Lung (tissue), 11 donors: ENCODE measurements at regions not wholly inside any gene's neighbourhood (a gene's known extent, or its start where the extent isn't known, plus 50 kb on each side); places are given as distances from the start of the nearest gene placed in this dataset.
"Not testable (repeated sequence)": the region's sequence is repeated elsewhere in the genome, so short reads cannot be mapped to it uniquely, and the experiment has no call there.

Experiments used
- ATAC-seq: fragments of 200-7000 bp; cut with Tn5 transposase; one replicate; pipeline ENCODE4 v1.9.1; 2020; ENCODE audit warnings: moderate number of reproducible peaks; ENCODE audit not compliant: insufficient read depth, low FRiP score
- DNase-seq, 3 donors: peaks; one replicate each; pipeline ENCODE4 v3.0.0-alpha.2; 2013 to 2017
- H3K27ac ChIP-seq, 2 donors: one replicate each; pipeline ENCODE4 v1.5.1; 2013; ENCODE audit warnings: mild to moderate bottlenecking in 2 of 2, moderate library complexity in 2 of 2, control low read depth in 1 of 2, inconsistent platforms in 1 of 2, low read depth in 1 of 2, low read length in 1 of 2
- H3K27me3 ChIP-seq, 3 donors: one replicate each; pipeline ENCODE4 v1.5.1; 2013; ENCODE audit warnings: low read length in 2 of 3; ENCODE audit not compliant: control insufficient read depth in 3 of 3, insufficient read depth in 3 of 3
- H3K36me3 ChIP-seq, 4 donors: one replicate each; pipeline ENCODE4 v1.5.1; 2013; ENCODE audit warnings: low read length in 4 of 4, mild to moderate bottlenecking in 1 of 4, moderate library complexity in 1 of 4; ENCODE audit not compliant: control insufficient read depth in 4 of 4, insufficient read depth in 4 of 4
- H3K4me1 ChIP-seq, 5 donors: one replicate each; pipeline ENCODE4 v1.5.1; 2013; ENCODE audit warnings: low read length in 5 of 5, mild to moderate bottlenecking in 2 of 5, moderate library complexity in 1 of 5; ENCODE audit not compliant: control insufficient read depth in 5 of 5, insufficient read depth in 5 of 5
- H3K4me3 ChIP-seq: one replicate; pipeline ENCODE4 v1.5.1; 2013; ENCODE audit warnings: mild to moderate bottlenecking, control low read depth, moderate library complexity
- H3K9ac ChIP-seq, 2 donors: one replicate each; pipeline ENCODE4 v1.5.1; 2013; ENCODE audit warnings: low read length in 2 of 2, control low read depth in 1 of 2; ENCODE audit not compliant: insufficient read depth in 1 of 2
- H3K9me3 ChIP-seq, 4 donors: one replicate each; pipeline ENCODE4 v1.5.1; 2013; ENCODE audit warnings: low read length in 3 of 4, mild to moderate bottlenecking in 1 of 4, moderate library complexity in 1 of 4; ENCODE audit not compliant: control insufficient read depth in 4 of 4, insufficient read depth in 3 of 4
- CTCF ChIP-seq: IDR thresholded peaks from 2 replicates; pipeline ENCODE4 v1.5.1; 2012; ENCODE audit warnings: mild to moderate bottlenecking; ENCODE audit errors: control extremely low read depth, extremely low read depth
- WGBS, 2 donors: extraction: QIAGEN DNeasy Blood & Tissue Kit; methylation state at CpG; one replicate each; pipeline ENCODE4 v1.1.7; 2013; 5-methylcytosine and 5-hydroxymethylcytosine counted together
- donor health status: control.
- donor health status: control.
- donor health status: Bipolar disorder and iron deficiency.
- donor health status: healthy.
- donor health status: DM: yes; HTN: yes; CAD: no.

DNA sequence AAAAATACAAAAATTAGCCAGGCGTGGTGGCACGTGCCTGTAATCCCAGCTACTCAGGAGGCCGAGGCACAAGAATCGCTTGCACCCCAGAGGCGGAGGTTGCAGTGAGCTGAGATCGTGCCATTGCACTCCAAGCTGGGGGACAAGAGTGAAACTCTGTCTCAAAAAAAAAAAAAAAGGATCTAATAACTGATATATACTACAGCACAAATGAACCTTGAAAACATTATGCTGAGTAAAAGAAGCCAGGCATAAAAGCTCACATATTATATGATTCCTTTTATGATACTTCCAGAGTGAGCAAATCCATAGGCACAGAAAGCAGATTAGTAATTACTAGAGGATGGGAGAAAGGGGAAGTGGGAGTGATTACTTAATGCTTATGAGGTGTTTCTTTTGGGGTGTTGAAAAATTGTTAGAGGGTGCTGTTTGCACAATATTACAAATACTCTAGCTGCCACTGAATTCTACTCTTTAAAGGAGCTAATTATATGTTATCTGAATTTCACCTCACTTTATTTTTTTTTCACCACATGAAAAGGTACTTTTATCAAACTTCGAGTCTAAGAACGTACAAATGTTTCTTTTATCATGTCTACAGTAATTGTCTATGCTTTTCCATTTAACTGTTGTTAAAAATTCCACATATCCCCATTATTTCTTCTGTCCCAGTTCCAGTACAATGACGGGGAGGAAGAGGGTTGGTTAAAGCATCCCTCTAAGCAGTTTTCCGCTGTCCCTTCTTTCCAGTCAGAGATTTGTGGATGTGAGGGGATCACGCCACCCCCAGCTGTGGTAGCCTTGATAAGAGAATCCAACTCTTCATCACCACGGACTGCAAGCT lies 77.7 kb upstream of the FAM174B start:
- Histone ChIP-seq H3K4me1 (peaks cover 0 to 8% (median 0%) of the 10 kb centered on the region in 5 donors), H3K27me3 (no peaks in the 10 kb centered on the region), H3K4me3 (no peak overlapping the region), H3K9me3 (no peaks in the 10 kb centered on the region), H3K9ac (peak overlapping the region; percentile 63 to 82), H3K36me3 (peaks cover 0 to 2% (median 0%) of the 10 kb centered on the region in 4 donors), H3K27ac (peak overlapping the region; percentile 63 to 78)
- WGBS, 2 donors, result 63 to 67% methylated on average over 12 of the region's 12 CpGs
- DNase-seq (peak in 1 of 3 donors; percentile 40), ATAC-seq (peak; percentile 35)
- no peak for TF ChIP-seq CTCF

DNA sequence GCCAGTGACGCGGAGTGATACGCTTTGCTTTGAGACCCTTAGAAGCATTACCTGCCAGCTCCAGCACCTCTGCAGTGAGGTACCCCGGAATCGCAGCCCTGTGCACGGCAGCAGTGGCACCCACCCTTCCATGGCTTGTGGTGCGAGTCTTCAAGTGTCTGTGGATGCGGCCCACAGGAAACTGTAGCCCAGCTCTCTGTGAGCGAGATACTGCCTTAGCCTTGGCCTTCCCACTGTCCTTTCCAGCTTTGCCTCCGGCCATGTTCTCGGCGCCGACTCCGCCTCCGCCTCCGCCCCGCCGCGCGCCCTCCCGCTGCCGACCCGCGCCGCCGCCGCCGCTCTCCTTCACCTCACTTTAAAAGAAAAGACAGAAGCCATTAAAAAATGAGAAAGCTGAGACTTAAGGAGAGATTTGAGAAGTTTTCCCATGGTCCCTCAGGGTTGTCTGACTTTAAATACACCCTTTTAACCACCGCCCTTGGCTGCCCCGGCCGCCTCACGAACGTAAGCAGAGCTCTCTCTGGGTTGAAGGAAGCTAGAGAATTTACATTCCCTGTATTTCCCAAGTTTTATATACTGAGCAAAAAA lies 78.5 kb upstream of the FAM174B start:
- peak; percentile 74 to 86 (median 81) for DNase-seq
- Histone ChIP-seq H3K4me3 (no peak overlapping the region), H3K36me3 (peaks cover 0 to 2% (median 0%) of the 10 kb centered on the region in 4 donors), H3K27ac (peak overlapping the region; percentile 63 to 78), H3K9ac (peak overlapping the region; percentile 63 to 95), H3K4me1 (peaks cover 0 to 8% (median 0%) of the 10 kb centered on the region in 5 donors), H3K9me3 (no peaks in the 10 kb centered on the region), H3K27me3 (no peaks in the 10 kb centered on the region)
- no peak for TF ChIP-seq CTCF
- peak; percentile 68 for ATAC-seq
- 3 to 16% methylated on average over 32 to 33 of the region's 33 CpGs for WGBS, 2 donors

- not testable (repeated sequence) for H3K27me3 ChIP-seq, DNase-seq, H3K9ac ChIP-seq, H3K4me1 ChIP-seq, ATAC-seq, H3K36me3 ChIP-seq, H3K27ac ChIP-seq, H3K4me3 ChIP-seq, H3K9me3 ChIP-seq
- 98% methylated on average over 4 of the region's 4 CpGs for WGBS, 2 donors
These were observed 83.7 kb upstream of the FAM174B start for GRCh38 chr15:92739246-92739645.

- no peak for DNase-seq
- H3K36me3 ChIP-seq, result no peaks in the 10 kb centered on the region
- TF ChIP-seq CTCF, result no peak
- peaks cover 0 to 3% (median 0%) of the 10 kb centered on the region in 4 donors for H3K9me3 ChIP-seq
- H3K27me3 ChIP-seq, result no peaks in the 10 kb centered on the region
- whole genome bisulfite sequencing, 2 donors, result 87 to 90% methylated on average over 4 of the region's 4 CpGs
- no peak for ATAC-seq
- no peaks in the 10 kb centered on the region for H3K4me1 ChIP-seq
- H3K4me3 ChIP-seq, result no peak overlapping the region
- H3K27ac ChIP-seq, result no peak overlapping the region
- H3K9ac ChIP-seq, result no peak overlapping the region
These were observed 90.3 kb upstream of the FAM174B start for GRCh38 chr15:92745845-92746271.
